ENCODE measurements at regions not wholly inside any gene's neighbourhood (a gene's known extent, or its start where the extent isn't known, plus 50 kb on each side); places are given as distances from the start of the nearest gene placed in this dataset.

- Mint-ChIP-seq H3K4me3 (no peak overlapping the region), H3K4me1 (no peaks in the 10 kb centered on the region), H3K36me3 (no peaks in the 10 kb centered on the region), H3K27ac (peak overlapping the region; percentile 9), H3K9me3 (no peaks in the 10 kb centered on the region), H3K27me3 (peaks cover 0 to 5% of the 10 kb centered on the region in 2 donors)
- ATAC-seq (replicated peaks) (peak; percentile 48 to 59), DNase-seq (no peak)
Observed at GRCh38 chr6:99219788-99220187, 129.7 kb downstream of the FAXC start.

GRCh38 chr6:99216959-99217358 lies 132.5 kb downstream of the FAXC start:
- Mint-ChIP-seq H3K4me3 (no peak overlapping the region), H3K27ac (no peak overlapping the region), H3K36me3 (no peaks in the 10 kb centered on the region), H3K27me3 (peaks cover 0 to 4% of the 10 kb centered on the region in 2 donors), H3K4me1 (no peaks in the 10 kb centered on the region), H3K9me3 (peaks cover 0 to 2% of the 10 kb centered on the region in 2 donors)
- no peak for ATAC-seq (replicated peaks)
- no peak for DNase-seq

- H3K27me3 Mint-ChIP-seq = no peaks in the 10 kb centered on the region
- peaks cover 0 to 2% of the 10 kb centered on the region in 2 donors for H3K9me3 Mint-ChIP-seq
- ATAC-seq (replicated peaks) (no peak), DNase-seq (no peak)
- no peaks in the 10 kb centered on the region for H3K4me1 Mint-ChIP-seq
- no peak overlapping the region for H3K4me3 Mint-ChIP-seq
- H3K27ac Mint-ChIP-seq = no peak overlapping the region
- H3K36me3 Mint-ChIP-seq = no peaks in the 10 kb centered on the region
Observed at GRCh38 chr6:99195986-99196655, 153.4 kb downstream of the FAXC start.

- ATAC-seq (replicated peaks) = no peak
- Mint-ChIP-seq H3K9me3 (peaks cover 0 to 7% of the 10 kb centered on the region in 2 donors), H3K4me3 (no peak overlapping the region), H3K27me3 (no peaks in the 10 kb centered on the region), H3K27ac (no peak overlapping the region), H3K36me3 (no peaks in the 10 kb centered on the region), H3K4me1 (peaks cover 0 to 4% of the 10 kb centered on the region in 2 donors)
- DNase-seq = no peak
Observed at GRCh38 chr6:99192561-99192960, 156.9 kb downstream of the FAXC start.

- peaks cover 0 to 7% of the 10 kb centered on the region in 2 donors for H3K9me3 Mint-ChIP-seq
- no peaks in the 10 kb centered on the region for H3K36me3 Mint-ChIP-seq
- peaks cover 3 to 4% of the 10 kb centered on the region in 2 donors for H3K27me3 Mint-ChIP-seq
- H3K4me1 Mint-ChIP-seq = peaks cover 0 to 4% of the 10 kb centered on the region in 2 donors
- ATAC-seq (replicated peaks) (peak; percentile 60 to 71), DNase-seq (no peak)
- no peak overlapping the region for H3K4me3 Mint-ChIP-seq
- no peak overlapping the region for H3K27ac Mint-ChIP-seq
Observed at GRCh38 chr6:99189823-99190721, 159.4 kb downstream of the FAXC start.

GRCh38 chr6:99187429-99187828 lies 162.0 kb downstream of the FAXC start:
- ATAC-seq (replicated peaks) = no peak
- Mint-ChIP-seq H3K4me3 (no peak overlapping the region), H3K36me3 (no peaks in the 10 kb centered on the region), H3K4me1 (peaks cover 0 to 4% of the 10 kb centered on the region in 2 donors), H3K27me3 (peaks cover 6 to 14% of the 10 kb centered on the region in 2 donors), H3K27ac (no peak overlapping the region), H3K9me3 (peaks cover 0 to 7% of the 10 kb centered on the region in 2 donors)
- DNase-seq = no peak

- Mint-ChIP-seq H3K36me3 (no peaks in the 10 kb centered on the region), H3K27ac (no peak overlapping the region), H3K4me3 (no peak overlapping the region), H3K9me3 (peaks cover 2 to 12% of the 10 kb centered on the region in 2 donors), H3K4me1 (peaks cover 0 to 4% of the 10 kb centered on the region in 2 donors), H3K27me3 (peaks cover 6 to 14% of the 10 kb centered on the region in 2 donors)
- DNase-seq (no peak), ATAC-seq (replicated peaks) (no peak)
Observed at GRCh38 chr6:99186417-99186816, 163.1 kb downstream of the FAXC start.

GRCh38 chr6:99185525-99185924 lies 163.9 kb downstream of the FAXC start:
- Mint-ChIP-seq H3K9me3 (peaks cover 7 to 15% of the 10 kb centered on the region in 2 donors), H3K4me1 (peaks cover 0 to 4% of the 10 kb centered on the region in 2 donors), H3K4me3 (no peak overlapping the region), H3K27me3 (peaks cover 6 to 14% of the 10 kb centered on the region in 2 donors), H3K27ac (no peak overlapping the region), H3K36me3 (no peaks in the 10 kb centered on the region)
- ATAC-seq (replicated peaks) = no peak
- DNase-seq = no peak

GRCh38 chr6:99184696-99185095 lies 164.8 kb downstream of the FAXC start:
- no peaks in the 10 kb centered on the region for H3K36me3 Mint-ChIP-seq
- no peak overlapping the region for H3K27ac Mint-ChIP-seq
- H3K27me3 Mint-ChIP-seq = peaks cover 6 to 14% of the 10 kb centered on the region in 2 donors
- ATAC-seq (replicated peaks) = no peak
- no peak for DNase-seq
- H3K9me3 Mint-ChIP-seq = peaks cover 9 to 15% of the 10 kb centered on the region in 2 donors
- no peak overlapping the region for H3K4me3 Mint-ChIP-seq
- no peaks in the 10 kb centered on the region for H3K4me1 Mint-ChIP-seq

- Mint-ChIP-seq H3K27ac (no peak overlapping the region), H3K27me3 (peaks cover 6 to 14% of the 10 kb centered on the region in 2 donors), H3K9me3 (peaks cover 13 to 17% of the 10 kb centered on the region in 2 donors), H3K36me3 (no peaks in the 10 kb centered on the region), H3K4me1 (no peaks in the 10 kb centered on the region), H3K4me3 (no peak overlapping the region)
- no peak for ATAC-seq (replicated peaks)
- DNase-seq = no peak
Observed at GRCh38 chr6:99183066-99183465, 166.4 kb downstream of the FAXC start.

- DNase-seq (no peak), ATAC-seq (replicated peaks) (no peak)
- no peaks in the 10 kb centered on the region for H3K4me1 Mint-ChIP-seq
Observed at GRCh38 chr6:99181174-99181573, 168.3 kb downstream of the FAXC start.

GRCh38 chr6:99178168-99178567 lies 171.3 kb downstream of the FAXC start:
- Mint-ChIP-seq H3K4me1 (no peaks in the 10 kb centered on the region), H3K27ac (no peak overlapping the region), H3K27me3 (no peaks in the 10 kb centered on the region), H3K4me3 (no peak overlapping the region), H3K36me3 (no peaks in the 10 kb centered on the region), H3K9me3 (peaks cover 12 to 13% of the 10 kb centered on the region in 2 donors)
- ATAC-seq (replicated peaks) (no peak), DNase-seq (no peak)

More at GRCh38 chr6:99181174-99181573, 168.3 kb downstream of the FAXC start:
- peaks cover 12 to 13% of the 10 kb centered on the region in 2 donors for H3K9me3 Mint-ChIP-seq
- H3K27ac Mint-ChIP-seq = no peak overlapping the region
- no peaks in the 10 kb centered on the region for H3K36me3 Mint-ChIP-seq
- peaks cover 6 to 14% of the 10 kb centered on the region in 2 donors for H3K27me3 Mint-ChIP-seq
- no peak overlapping the region for H3K4me3 Mint-ChIP-seq

- peaks cover 12 to 13% of the 10 kb centered on the region in 2 donors for H3K9me3 Mint-ChIP-seq
- no peak overlapping the region for H3K27ac Mint-ChIP-seq
- no peaks in the 10 kb centered on the region for H3K27me3 Mint-ChIP-seq
- DNase-seq (no peak), ATAC-seq (replicated peaks) (no peak)
- H3K4me3 Mint-ChIP-seq = no peak overlapping the region
- no peaks in the 10 kb centered on the region for H3K4me1 Mint-ChIP-seq
- H3K36me3 Mint-ChIP-seq = no peaks in the 10 kb centered on the region
Observed at GRCh38 chr6:99177736-99178135, 171.7 kb downstream of the FAXC start.

- no peaks in the 10 kb centered on the region for H3K36me3 Mint-ChIP-seq
- ATAC-seq (replicated peaks) (peak; percentile 31 to 39), DNase-seq (no peak)
- no peaks in the 10 kb centered on the region for H3K4me1 Mint-ChIP-seq
- peaks cover 14 to 21% of the 10 kb centered on the region in 2 donors for H3K27me3 Mint-ChIP-seq
- H3K4me3 Mint-ChIP-seq = no peak overlapping the region
- peaks cover 4 to 5% of the 10 kb centered on the region in 2 donors for H3K9me3 Mint-ChIP-seq
- no peak overlapping the region for H3K27ac Mint-ChIP-seq
Observed at GRCh38 chr6:99165838-99166237, 183.6 kb downstream of the FAXC start.

- DNase-seq = no peak
- Mint-ChIP-seq H3K4me3 (no peak overlapping the region), H3K27me3 (peaks cover 10 to 13% of the 10 kb centered on the region in 2 donors), H3K27ac (no peak overlapping the region), H3K36me3 (no peaks in the 10 kb centered on the region), H3K4me1 (no peaks in the 10 kb centered on the region), H3K9me3 (no peaks in the 10 kb centered on the region)
- no peak for ATAC-seq (replicated peaks)
Observed at GRCh38 chr6:99152347-99152643, 197.2 kb downstream of the FAXC start.
